ENCODE measurements at regions not wholly inside any gene's neighbourhood (a gene's known extent, or its start where the extent isn't known, plus 50 kb on each side); places are given as distances from the start of the nearest gene placed in this dataset.
"Not testable (repeated sequence)": the region's sequence is repeated elsewhere in the genome, so short reads cannot be mapped to it uniquely, and the experiment has no call there.

GRCh38 chr5:152787709-152788217 is 382.7 kb upstream of the NMUR2 start:
- H4K20me1 ChIP-seq (ENCODE audit: insufficient read depth, low read length); H3K4me3 Mint-ChIP-seq; H3K27me3 ChIP-seq (ENCODE audit: control insufficient read depth in 2 of 2, insufficient read depth in 2 of 2, low read length in 2 of 2); H3K4me2 ChIP-seq (replicated peaks; ENCODE audit: extremely low read depth, low read length, poor library complexity, severe bottlenecking); H3K4me1 ChIP-seq (ENCODE audit: control insufficient read depth in 1 of 2, insufficient read depth in 2 of 2, low read length in 2 of 2); H3K36me3 ChIP-seq (replicated peaks in 1 of 2; ENCODE audit: control insufficient read depth in 1 of 2, insufficient read depth in 2 of 2, low read length in 2 of 2); intact Hi-C loops (cut with micrococcal nuclease); H3K27ac ChIP-seq (ENCODE audit: low read depth in 1 of 2, low read length in 2 of 2); H3K4me1 Mint-ChIP-seq; H2AFZ ChIP-seq (ENCODE audit: insufficient read depth, low read depth, low read length, poor library complexity, severe bottlenecking); H3K27me3 Mint-ChIP-seq (ENCODE audit: low read depth in 3 of 3); H3K9ac ChIP-seq (ENCODE audit: insufficient read depth, low read length, poor library complexity, severe bottlenecking); H3K79me2 ChIP-seq (ENCODE audit: insufficient read depth, low read length); H3K36me3 Mint-ChIP-seq; H3K27ac Mint-ChIP-seq; H3K4me3 ChIP-seq (replicated peaks in 1 of 3; ENCODE audit: low read depth in 2 of 3, low read length in 3 of 3); DNase-seq: not testable (repeated sequence)
- H3K9me3 Mint-ChIP-seq, result peaks cover 2 to 15% (median 6%) of the 10 kb centered on the region in 7 donors
- H3K9me3 ChIP-seq (replicated peaks in 1 of 2; ENCODE audit: control insufficient read depth in 1 of 2, insufficient read depth in 1 of 2, low read length in 2 of 2), result peaks cover 8 to 21% of the 10 kb centered on the region in 2 donors
- 94% methylated on average over 3 of the region's 6 CpGs for WGBS (ENCODE audit: insufficient coverage)

- no CpG with 5 or more reads among the region's 2 CpGs for WGBS (ENCODE audit: insufficient coverage)
- TF ChIP-seq, protein P1, sequence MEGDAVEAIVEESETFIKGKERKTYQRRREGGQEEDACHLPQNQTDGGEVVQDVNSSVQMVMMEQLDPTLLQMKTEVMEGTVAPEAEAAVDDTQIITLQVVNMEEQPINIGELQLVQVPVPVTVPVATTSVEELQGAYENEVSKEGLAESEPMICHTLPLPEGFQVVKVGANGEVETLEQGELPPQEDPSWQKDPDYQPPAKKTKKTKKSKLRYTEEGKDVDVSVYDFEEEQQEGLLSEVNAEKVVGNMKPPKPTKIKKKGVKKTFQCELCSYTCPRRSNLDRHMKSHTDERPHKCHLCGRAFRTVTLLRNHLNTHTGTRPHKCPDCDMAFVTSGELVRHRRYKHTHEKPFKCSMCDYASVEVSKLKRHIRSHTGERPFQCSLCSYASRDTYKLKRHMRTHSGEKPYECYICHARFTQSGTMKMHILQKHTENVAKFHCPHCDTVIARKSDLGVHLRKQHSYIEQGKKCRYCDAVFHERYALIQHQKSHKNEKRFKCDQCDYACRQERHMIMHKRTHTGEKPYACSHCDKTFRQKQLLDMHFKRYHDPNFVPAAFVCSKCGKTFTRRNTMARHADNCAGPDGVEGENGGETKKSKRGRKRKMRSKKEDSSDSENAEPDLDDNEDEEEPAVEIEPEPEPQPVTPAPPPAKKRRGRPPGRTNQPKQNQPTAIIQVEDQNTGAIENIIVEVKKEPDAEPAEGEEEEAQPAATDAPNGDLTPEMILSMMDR (IDR thresholded peaks at IDR 0.05), result no peak
These were observed 396.8 kb upstream of the NMUR2 start for GRCh38 chr5:152801886-152802285.

More at GRCh38 chr5:152801886-152802285, 396.8 kb upstream of the NMUR2 start:
- Histone ChIP-seq H3K27ac (ENCODE audit: low read depth in 1 of 2, low read length in 2 of 2) (no peak overlapping the region), H3K36me3 (replicated peaks in 1 of 2; ENCODE audit: control insufficient read depth in 1 of 2, insufficient read depth in 2 of 2, low read length in 2 of 2) (no peaks in the 10 kb centered on the region), H3K27me3 (ENCODE audit: control insufficient read depth in 2 of 2, insufficient read depth in 2 of 2, low read length in 2 of 2) (no peaks in the 10 kb centered on the region), H3K4me3 (replicated peaks in 1 of 3; ENCODE audit: low read depth in 2 of 3, low read length in 3 of 3) (no peak overlapping the region), H3K9ac (ENCODE audit: insufficient read depth, low read length, poor library complexity, severe bottlenecking) (no peak overlapping the region), H4K20me1 (ENCODE audit: insufficient read depth, low read length) (no peaks in the 10 kb centered on the region), H3K79me2 (ENCODE audit: insufficient read depth, low read length) (no peaks in the 10 kb centered on the region), H3K4me2 (replicated peaks; ENCODE audit: extremely low read depth, low read length, poor library complexity, severe bottlenecking) (no peak overlapping the region), H2AFZ (ENCODE audit: insufficient read depth, low read depth, low read length, poor library complexity, severe bottlenecking) (no peak overlapping the region), H3K4me1 (ENCODE audit: control insufficient read depth in 1 of 2, insufficient read depth in 2 of 2, low read length in 2 of 2) (no peaks in the 10 kb centered on the region), H3K9me3 (replicated peaks in 1 of 2; ENCODE audit: control insufficient read depth in 1 of 2, insufficient read depth in 1 of 2, low read length in 2 of 2) (no peaks in the 10 kb centered on the region)
- H3K9me3 Mint-ChIP-seq, result peaks cover 0 to 5% (median 2%) of the 10 kb centered on the region in 7 donors
- intact Hi-C loops (cut with micrococcal nuclease), result no loop called here
- H3K27me3 Mint-ChIP-seq (ENCODE audit: low read depth in 3 of 3), result no peaks in the 10 kb centered on the region
- no peak for DNase-seq
- H3K4me3 Mint-ChIP-seq, result no peak overlapping the region
- H3K27ac Mint-ChIP-seq, result no peak overlapping the region
- H3K4me1 Mint-ChIP-seq, result no peaks in the 10 kb centered on the region
- no peaks in the 10 kb centered on the region for H3K36me3 Mint-ChIP-seq
